NT2/D1 (cell line): ENCODE measurements at regions not wholly inside any gene's neighbourhood (a gene's known extent, or its start where the extent isn't known, plus 50 kb on each side); places are given as distances from the start of the nearest gene placed in this dataset.

ENCODE experiments used
- SUZ12 ChIP-seq: IDR thresholded peaks from 2 replicates; pipeline ENCODE4 v1.6.1; 2011; ENCODE audit not compliant: insufficient read length, insufficient read depth; ENCODE audit errors: extremely low read depth
- YY1 ChIP-seq: IDR thresholded peaks from 2 replicates; pipeline ENCODE4 v1.6.1; 2011; ENCODE audit not compliant: insufficient read length, insufficient read depth
- ZNF274 ChIP-seq: IDR thresholded peaks from 2 replicates; pipeline ENCODE4 v1.6.1; 2011; ENCODE audit warnings: mild to moderate bottlenecking, low read depth, low read length

GRCh38 chr3:118110211-118110610 lies 924.4 kb downstream of the IGSF11 start:
- TF ChIP-seq YY1 (no peak), SUZ12 (no peak), ZNF274 (no peak)
